Loucy (cell line): ENCODE measurements at regions not wholly inside any gene's neighbourhood (a gene's known extent, or its start where the extent isn't known, plus 50 kb on each side); places are given as distances from the start of the nearest gene placed in this dataset.

Source experiments
- H2AFZ ChIP-seq: fragments of 200-600 bp; sonication (generic); 2 replicates; pipeline ENCODE4 v1.6.0; 2016; ENCODE audit warnings: antibody characterized with exemption, mild to moderate bottlenecking, low read length, moderate library complexity
- H3F3A ChIP-seq: fragments of 200-600 bp; 2 replicates; pipeline ENCODE4 v1.6.0; 2016; ENCODE audit warnings: antibody characterized with exemption, low read depth, mild to moderate bottlenecking
- H3K27me3 ChIP-seq: fragments of 200-600 bp; sonication (generic); 2 replicates; pipeline ENCODE4 v1.6.1; 2014; ENCODE audit warnings: low read length, mild to moderate bottlenecking; ENCODE audit not compliant: insufficient read depth, poor library complexity, severe bottlenecking
- H3K36me3 ChIP-seq: fragments of 200-600 bp; sonication (generic); 2 replicates; pipeline ENCODE4 v1.6.1; 2016; ENCODE audit warnings: low read length; ENCODE audit not compliant: insufficient read depth
- H3K4me1 ChIP-seq: fragments of 200-600 bp; sonication (generic); 2 replicates; pipeline ENCODE4 v1.5.1; 2014; ENCODE audit warnings: low read length, mild to moderate bottlenecking; ENCODE audit not compliant: insufficient read depth, poor library complexity, severe bottlenecking
- H3K4me2 ChIP-seq: fragments of 200-600 bp; sonication (generic); 2 replicates; pipeline ENCODE4 v1.6.0; 2014; ENCODE audit warnings: antibody characterized with exemption, low read length, low read depth, mild to moderate bottlenecking; ENCODE audit not compliant: poor library complexity, severe bottlenecking
- H3K4me3 ChIP-seq: fragments of 200-600 bp; sonication (generic); 2 replicates; pipeline ENCODE4 v1.5.1; 2014; ENCODE audit warnings: low read length, mild to moderate bottlenecking, mixed read lengths; ENCODE audit not compliant: poor library complexity, severe bottlenecking
- H3K79me2 ChIP-seq: fragments of 200-600 bp; sonication (generic); 2 replicates; pipeline ENCODE4 v1.6.1; 2014; ENCODE audit warnings: low read length; ENCODE audit not compliant: insufficient read depth
- H3K9ac ChIP-seq: fragments of 200-600 bp; sonication (generic); 2 replicates; pipeline ENCODE4 v1.6.0; 2014; ENCODE audit warnings: mild to moderate bottlenecking, low read depth, low read length, moderate library complexity; ENCODE audit not compliant: poor library complexity, severe bottlenecking
- H3K9me2 ChIP-seq: fragments of 200-600 bp; sonication (generic); replicated peaks from 2 replicates; pipeline ENCODE4 v1.6.1; 2016; ENCODE audit warnings: low read depth, low read length, mixed read lengths
- H3K9me3 ChIP-seq: fragments of 200-600 bp; sonication (generic); 2 replicates; pipeline ENCODE4 v1.6.1; 2014; ENCODE audit warnings: mild to moderate bottlenecking, antibody characterized with exemption, low read length, low read depth; ENCODE audit not compliant: insufficient read depth
- H4K20me1 ChIP-seq: fragments of 200-600 bp; sonication (generic); 2 replicates; pipeline ENCODE4 v1.6.0; 2014; ENCODE audit warnings: antibody characterized with exemption, low read length, mild to moderate bottlenecking; ENCODE audit not compliant: insufficient read depth, poor library complexity, severe bottlenecking
- CTCF ChIP-seq: fragments of 200-600 bp; sonication (generic); conservative IDR thresholded peaks from 2 replicates; pipeline ENCODE4 v1.5.1; 2014; ENCODE audit warnings: mild to moderate bottlenecking, antibody characterized with exemption, low read length
- EZH2phosphoT487 ChIP-seq: fragments of 200-600 bp; IDR thresholded peaks from 2 replicates; pipeline ENCODE4 v1.6.1; 2018; ENCODE audit warnings: antibody characterized with exemption, mild to moderate bottlenecking, moderate library complexity, borderline replicate concordance

- H3K9me3 ChIP-seq = no peaks in the 10 kb centered on the region
- H3K36me3 ChIP-seq = no peaks in the 10 kb centered on the region
- H3K9me2 ChIP-seq = no peaks in the 10 kb centered on the region
- no peaks in the 10 kb centered on the region for H3F3A ChIP-seq
- H3K9ac ChIP-seq = no peak overlapping the region
- H3K4me2 ChIP-seq = no peak overlapping the region
- TF ChIP-seq EZH2phosphoT487 (no peak), CTCF (no peak)
- H3K27me3 ChIP-seq = no peaks in the 10 kb centered on the region
- no peaks in the 10 kb centered on the region for H3K79me2 ChIP-seq
- H4K20me1 ChIP-seq = no peaks in the 10 kb centered on the region
- no peaks in the 10 kb centered on the region for H3K4me1 ChIP-seq
- H3K4me3 ChIP-seq = no peak overlapping the region
- no peak overlapping the region for H2AFZ ChIP-seq
Observed at GRCh38 chr15:47570881-47571640, 146.2 kb upstream of the SEMA6D start.

- no peaks in the 10 kb centered on the region for H3F3A ChIP-seq
- no peaks in the 10 kb centered on the region for H3K79me2 ChIP-seq
- no peaks in the 10 kb centered on the region for H3K9me3 ChIP-seq
- H3K36me3 ChIP-seq = no peaks in the 10 kb centered on the region
- no peaks in the 10 kb centered on the region for H3K4me1 ChIP-seq
- TF ChIP-seq EZH2phosphoT487 = no peak
- no peak for TF ChIP-seq CTCF
- no peaks in the 10 kb centered on the region for H3K9me2 ChIP-seq
- H3K4me2 ChIP-seq = no peak overlapping the region
- no peaks in the 10 kb centered on the region for H4K20me1 ChIP-seq
- H2AFZ ChIP-seq = no peak overlapping the region
- H3K27me3 ChIP-seq = no peaks in the 10 kb centered on the region
- H3K9ac ChIP-seq = no peak overlapping the region
- H3K4me3 ChIP-seq = no peak overlapping the region
Observed at GRCh38 chr15:47573673-47574072, 143.6 kb upstream of the SEMA6D start.

- no peaks in the 10 kb centered on the region for H4K20me1 ChIP-seq
- H3K9me2 ChIP-seq = no peaks in the 10 kb centered on the region
- TF ChIP-seq EZH2phosphoT487 = no peak
- TF ChIP-seq CTCF = no peak
- no peak overlapping the region for H3K4me2 ChIP-seq
- no peaks in the 10 kb centered on the region for H3K27me3 ChIP-seq
- H3K9me3 ChIP-seq = no peaks in the 10 kb centered on the region
- H3K4me1 ChIP-seq = no peaks in the 10 kb centered on the region
- H2AFZ ChIP-seq = no peak overlapping the region
- no peak overlapping the region for H3K9ac ChIP-seq
- no peak overlapping the region for H3K4me3 ChIP-seq
- no peaks in the 10 kb centered on the region for H3K36me3 ChIP-seq
- H3F3A ChIP-seq = no peaks in the 10 kb centered on the region
- H3K79me2 ChIP-seq = no peaks in the 10 kb centered on the region
Observed at GRCh38 chr15:47577000-47577399, 140.3 kb upstream of the SEMA6D start.
